GM19324 (cell line): ENCODE measurements at regions not wholly inside any gene's neighbourhood (a gene's known extent, or its start where the extent isn't known, plus 50 kb on each side); places are given as distances from the start of the nearest gene placed in this dataset.

ENCODE experiments used
- ATAC-seq: cut with Tn5 transposase; IDR thresholded peaks from one replicate; pipeline ENCODE4 v1.9.1; 2021; ENCODE audit warnings: mild to moderate bottlenecking, moderate library complexity; ENCODE audit not compliant: unreplicated experiment, low FRiP score

DNA sequence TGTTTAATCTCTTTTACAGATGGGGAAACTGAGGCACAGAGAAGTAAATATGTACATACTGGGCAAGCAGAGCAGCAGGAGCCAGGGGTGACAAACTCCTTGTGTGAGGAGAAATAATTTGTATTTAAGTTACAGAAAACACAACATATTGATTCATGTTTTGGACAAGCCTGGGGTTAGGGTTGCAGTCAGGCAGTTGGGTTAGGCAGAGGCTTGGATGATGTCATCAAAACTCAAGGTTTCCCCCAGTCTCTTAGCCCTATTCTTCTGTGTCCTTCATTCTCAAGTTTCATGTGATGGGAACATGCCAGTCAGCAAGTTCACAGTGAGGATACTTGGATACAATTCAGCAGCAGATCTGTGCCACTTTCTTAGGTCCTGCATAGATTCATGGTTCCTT lies 181.4 kb downstream of the CXCL12 start:
- ATAC-seq: no peak

DNA sequence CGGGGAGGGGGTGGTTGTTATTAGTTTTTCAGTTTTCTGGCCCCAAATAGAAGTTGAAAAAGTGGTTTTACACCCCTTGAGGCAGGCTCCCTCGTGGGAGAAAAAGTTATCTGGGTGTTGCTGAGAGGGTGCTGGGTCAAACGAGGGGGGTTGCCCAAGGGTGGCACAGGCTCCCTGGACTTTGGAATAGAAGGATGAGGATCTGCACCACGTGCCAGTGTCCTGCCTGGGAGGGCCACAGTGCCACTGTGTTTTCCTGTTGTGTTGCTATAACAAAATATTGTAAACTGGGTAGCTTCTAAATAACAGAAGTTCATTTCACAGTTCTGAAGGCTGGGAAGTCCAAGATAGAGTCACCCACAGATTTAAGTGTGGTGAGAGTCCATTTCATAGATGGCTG lies 181.9 kb downstream of the CXCL12 start:
- no peak for ATAC-seq

DNA sequence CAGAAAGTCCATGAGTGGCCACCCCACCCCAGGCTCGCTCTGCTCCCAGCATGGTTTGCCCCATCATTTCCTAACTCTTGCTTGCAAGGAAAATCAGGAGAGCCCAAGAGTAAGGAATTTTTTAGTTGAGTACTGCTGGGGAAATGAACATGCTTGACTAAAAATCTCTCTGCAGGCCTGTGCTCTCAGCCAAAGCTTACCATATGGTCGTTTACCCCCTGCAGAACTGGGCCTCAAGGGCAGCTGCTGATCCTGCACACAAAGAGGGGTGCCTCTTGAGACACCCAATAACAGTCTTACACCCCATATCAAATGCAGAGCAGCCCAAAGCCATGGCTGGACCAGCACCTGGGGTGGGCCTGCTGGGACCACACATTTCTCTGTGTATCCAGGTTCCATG lies 183.2 kb downstream of the CXCL12 start:
- no peak for ATAC-seq

DNA sequence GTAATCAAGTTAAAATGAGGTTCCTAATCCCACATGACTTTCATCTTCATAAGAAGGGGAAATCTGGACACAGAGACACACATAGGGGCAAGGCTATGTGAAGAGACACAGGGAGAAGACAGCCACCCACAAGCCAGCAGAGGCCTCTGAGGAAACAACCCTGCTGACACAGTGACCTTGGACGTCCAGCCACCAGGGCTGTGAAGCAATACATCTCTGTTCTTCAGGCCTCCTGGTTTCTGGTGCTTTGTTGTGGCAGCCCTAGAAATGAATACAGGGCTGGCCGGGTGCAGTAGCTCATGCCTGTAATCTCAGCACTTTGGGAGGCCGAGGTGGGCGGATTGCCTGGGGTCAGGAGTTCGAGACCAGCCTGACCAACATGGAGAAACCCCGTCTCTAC lies 183.9 kb downstream of the CXCL12 start:
- no peak for ATAC-seq

DNA sequence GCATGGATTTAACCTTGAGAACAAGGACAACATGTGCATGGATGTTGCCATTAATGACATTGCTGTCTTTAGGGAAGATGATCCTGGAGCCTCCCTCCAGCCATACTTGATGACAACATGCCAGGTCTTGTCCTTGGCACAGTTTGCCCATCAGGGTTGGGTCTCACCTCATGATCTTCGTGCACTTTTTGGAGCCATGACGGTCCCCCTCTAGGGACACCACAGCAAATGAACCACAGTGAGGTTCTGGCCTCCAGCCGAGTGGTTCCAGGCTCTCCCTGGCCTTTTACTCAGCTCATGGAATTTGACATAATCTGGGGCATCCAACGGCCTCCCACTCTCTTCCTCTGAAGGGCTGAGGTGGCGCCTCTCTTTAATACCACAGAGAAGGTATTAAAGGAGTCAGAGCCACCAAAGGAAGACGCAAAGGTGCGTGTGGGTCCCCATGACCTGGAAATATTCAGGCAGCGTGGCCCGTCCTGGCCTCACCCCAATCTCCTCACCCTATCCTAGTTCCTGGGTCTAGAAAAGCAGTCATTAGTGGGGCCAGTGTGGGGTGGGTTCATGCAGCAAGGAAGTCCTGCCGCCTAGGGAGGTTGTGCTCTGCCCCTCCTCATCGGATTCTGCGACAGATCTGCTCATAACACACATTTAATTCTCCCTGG lies 184.8 kb downstream of the CXCL12 start:
- ATAC-seq: no peak

DNA sequence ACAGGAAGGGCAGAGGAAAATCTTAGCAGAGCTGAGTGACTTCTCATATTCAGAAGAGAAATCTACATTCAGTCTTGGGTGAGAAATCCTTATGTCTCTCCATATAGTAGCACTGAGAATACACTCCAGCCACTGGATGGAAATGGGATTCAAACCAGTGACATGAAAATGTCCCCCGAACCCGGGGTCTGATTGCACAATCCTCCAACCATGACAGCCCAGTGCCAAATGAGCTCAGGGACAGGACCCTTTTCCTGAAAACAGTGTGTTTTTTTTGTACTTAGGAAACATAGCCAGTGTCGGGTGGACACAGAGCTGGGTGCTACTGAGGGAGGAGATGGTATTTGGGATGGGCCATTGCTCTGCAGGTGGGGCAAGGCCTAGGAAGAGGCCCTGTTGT lies 185.6 kb downstream of the CXCL12 start:
- ATAC-seq: no peak

DNA sequence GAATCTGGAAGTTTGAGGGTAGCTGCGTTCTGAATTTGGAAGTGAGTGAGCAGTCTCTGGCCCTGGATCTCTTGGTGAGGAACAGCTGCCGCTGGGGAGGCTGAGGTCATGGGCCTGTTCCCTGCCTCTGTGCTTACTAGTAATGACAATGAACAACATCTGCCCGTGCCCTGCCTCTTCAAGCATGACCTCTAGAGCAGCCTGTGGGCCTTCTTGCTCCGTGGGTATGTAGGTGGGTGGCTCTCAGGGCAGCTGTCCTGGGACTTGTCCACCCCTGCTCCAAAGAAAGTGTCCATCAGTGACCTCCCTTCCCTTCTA lies 186.2 kb downstream of the CXCL12 start:
- ATAC-seq: no peak

DNA sequence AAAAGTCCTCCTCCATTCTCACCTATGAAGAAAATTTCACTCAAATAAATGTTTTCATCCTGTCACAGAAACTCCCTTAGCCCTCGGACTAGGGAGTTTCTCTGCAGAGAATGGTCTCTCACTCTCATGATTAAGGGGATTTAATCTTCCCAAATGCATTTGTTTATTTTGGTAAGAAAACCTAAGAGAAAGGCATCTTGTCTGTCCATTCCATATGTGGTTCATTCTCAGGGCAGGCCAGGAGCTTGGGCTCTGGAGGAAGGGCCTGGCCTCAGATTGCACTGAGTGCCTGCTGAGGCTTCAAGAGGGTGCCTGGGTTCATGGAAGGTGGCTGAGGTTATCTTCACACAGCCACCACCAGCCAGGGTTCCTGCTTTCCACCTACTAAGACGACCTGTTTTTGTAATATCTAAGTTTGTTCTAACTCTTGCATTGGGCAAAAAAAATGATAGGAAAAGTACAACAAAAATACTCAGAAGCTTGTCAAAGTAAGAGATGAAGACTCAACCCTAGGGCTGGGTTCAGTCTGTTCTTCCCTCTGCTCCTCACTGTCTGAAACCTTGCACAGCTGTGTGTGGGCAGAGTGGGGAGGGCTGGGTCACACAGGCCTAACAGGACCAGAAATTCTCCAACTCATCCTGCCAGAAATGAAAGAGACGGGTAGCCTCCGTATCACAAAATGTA lies 186.7 kb downstream of the CXCL12 start:
- no peak for ATAC-seq

DNA sequence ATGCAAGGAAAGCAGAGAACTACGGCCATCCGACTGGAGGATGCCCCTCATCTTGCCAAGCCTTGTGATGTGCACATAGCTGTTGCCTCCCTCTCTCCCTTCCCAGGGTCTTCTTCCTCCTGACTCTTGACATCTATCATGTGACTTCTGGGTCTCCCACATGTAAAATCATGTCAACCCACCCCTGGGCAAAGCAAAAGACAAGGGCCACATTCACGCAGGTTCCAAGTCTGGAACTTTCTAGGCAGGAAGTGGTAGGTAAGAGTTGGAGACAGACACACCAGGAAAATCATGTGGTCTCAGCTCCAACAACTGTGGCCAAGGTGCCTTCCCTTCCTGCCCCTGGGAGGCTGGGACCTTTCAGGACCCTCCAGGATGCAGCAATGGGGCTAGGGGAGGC lies 187.3 kb downstream of the CXCL12 start:
- ATAC-seq: no peak

DNA sequence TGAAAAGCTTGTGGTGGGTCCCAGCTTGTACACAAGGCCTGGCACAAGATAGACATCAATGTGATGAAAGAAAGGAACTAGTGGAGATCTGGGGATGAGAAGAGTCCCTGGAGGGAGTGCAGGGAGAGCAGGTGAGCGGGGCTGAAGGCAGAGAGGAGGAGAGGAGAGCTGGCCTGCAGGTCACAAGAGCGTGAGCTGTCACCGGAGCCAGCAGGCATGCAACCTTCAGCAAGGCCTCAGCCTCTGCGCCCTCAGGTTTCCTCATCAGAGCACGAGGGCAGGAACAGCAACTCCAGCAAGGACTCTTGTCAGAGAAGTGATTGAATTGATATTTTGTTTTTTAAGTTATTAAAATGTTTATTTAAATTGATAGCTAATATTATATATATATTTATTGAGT lies 188.6 kb downstream of the CXCL12 start:
- ATAC-seq: no peak

DNA sequence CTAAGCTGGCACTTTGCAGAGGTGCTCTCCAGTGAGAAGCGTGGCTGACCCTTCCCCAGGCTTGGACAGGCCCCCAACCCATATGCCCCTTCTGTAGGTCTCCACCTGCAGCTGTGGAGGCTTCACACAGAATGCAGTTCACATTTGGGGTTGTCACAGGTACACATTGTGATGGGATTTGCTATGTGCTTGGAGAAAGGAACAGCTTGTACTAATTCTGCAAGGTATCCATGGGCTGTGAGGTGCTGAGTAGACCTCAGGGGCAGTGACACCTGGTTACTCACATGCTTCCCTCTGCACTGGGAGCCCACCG lies 188.9 kb downstream of the CXCL12 start:
- no peak for ATAC-seq

DNA sequence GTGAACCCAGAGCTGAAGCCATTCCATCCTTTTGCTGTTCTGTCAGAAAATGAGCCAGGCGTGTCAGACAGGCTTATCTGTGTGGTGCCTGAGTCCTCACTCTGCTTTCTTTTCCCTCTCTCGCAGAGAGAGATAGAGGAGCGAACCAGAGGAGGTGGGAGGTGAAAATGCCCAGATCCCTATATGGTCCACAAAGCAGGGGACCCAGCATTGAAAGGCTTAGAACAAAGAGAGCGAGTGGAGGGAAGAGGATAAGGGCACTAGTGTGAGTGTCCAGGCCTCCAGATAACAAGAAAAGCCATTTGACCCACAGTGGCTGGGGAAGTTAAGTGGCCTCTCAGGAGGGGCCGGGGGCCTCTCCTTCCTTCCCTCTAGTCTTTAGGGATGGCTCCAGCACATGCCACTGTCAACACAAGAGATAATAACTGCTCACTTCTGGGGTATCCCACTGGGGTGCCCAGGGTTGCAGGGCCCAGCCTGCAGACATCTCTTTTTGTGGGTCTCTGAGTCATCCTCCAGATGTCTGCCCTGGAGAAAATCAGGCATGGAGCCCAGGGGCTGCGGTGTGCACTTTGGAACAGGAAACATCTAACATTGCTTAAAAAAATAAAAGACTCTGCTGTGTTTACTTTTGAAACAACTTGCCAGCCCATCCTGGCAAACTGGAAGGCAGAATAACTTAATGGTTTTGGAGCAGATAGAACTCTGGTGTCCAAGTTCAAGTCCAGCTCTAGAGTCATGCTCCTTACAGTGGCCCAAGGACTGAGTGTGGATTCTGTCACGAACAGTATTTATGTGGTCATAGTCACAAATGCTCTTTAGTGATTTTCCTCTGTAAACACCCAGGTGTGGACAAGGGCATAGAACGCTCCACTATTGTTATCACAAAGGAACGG lies 189.5 kb downstream of the CXCL12 start:
- ATAC-seq: no peak

DNA sequence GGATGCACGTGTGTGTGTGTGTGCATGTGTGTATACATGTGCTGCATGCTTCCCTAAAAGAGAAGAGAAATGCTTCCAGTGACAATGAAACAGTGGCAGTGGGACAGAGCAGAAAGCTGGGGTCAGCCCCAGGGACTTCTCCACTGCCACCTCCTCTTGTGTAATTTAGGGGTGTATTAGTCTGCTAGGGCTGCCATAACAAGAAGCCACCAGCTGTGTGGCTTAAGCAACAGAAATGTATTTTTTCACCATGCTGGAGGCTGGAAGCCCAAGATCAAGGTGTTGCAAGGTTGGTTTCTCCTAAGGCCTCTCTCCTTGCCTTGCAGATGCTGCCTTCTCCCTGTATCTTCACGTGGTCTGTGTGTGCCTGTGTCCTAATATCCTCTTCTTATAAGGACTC lies 190.5 kb downstream of the CXCL12 start:
- ATAC-seq: no peak

DNA sequence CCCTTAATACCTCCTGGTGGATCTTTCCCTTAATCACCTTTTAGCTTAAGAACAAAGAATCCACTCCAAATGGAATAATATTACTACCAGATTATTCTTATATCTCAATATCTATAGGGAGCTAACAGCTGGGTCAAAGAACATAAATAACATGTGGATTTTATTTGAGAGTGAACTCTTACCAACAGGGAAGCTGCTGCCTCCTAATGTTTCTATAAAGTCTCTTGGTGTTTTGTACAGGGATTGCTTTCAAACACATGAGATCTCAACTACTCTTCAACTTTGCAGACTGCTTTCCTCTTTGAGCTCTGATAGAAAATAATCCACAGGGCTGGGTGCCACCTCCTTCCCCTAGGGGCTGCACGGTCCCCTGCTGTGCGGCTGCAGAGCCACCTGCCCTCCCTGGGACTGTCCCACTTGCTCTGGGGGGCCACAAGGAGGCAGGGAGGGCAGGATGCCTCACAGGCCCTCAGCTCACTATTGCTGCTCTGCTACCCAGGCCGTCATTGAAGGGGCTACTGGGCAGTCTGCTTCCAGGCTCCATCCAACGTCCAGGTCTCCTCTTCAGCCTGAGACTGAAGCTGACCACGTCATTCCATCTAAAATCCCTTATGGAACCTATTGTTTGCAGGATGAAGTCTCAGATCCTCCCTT lies 191.2 kb downstream of the CXCL12 start:
- no peak for ATAC-seq

DNA sequence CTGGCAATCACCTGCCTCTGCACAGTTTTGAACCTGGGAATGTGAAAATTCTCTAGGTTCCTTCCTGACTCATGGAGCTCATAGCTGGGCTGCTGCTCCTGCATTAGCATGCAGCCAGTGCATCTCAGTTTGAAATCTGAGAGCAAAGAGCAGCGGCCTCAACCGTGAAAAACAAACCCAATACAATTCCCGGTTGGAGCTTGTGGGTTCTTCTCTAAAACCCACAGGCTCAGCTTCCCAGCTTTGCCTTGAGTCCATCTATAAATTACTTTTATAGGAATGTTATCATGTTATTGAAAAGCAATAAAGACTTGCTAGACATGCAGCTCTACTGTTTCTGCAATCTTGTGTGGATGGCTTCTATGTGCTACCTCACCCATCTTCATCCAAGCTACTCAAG lies 191.7 kb downstream of the CXCL12 start:
- no peak for ATAC-seq

DNA sequence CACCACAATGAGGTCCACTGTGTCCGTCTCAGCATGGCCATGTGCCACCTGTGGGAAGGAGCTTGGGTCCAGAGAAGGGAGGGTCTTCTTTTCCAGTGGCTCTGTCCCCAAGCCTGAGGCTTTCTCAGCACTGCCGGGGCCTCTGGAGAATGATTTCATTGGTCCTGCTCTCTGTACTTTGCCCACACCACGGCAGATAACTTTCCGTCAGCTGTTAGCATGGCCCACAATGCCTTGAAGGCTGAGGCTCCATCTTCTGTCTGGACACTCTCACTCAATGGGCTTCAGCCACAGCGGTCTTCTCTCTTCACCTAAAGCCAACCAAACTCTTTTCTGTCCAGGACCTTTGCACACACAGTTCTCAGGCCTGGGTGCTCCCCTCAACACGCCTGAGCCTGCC lies 192.5 kb downstream of the CXCL12 start:
- no peak for ATAC-seq

DNA sequence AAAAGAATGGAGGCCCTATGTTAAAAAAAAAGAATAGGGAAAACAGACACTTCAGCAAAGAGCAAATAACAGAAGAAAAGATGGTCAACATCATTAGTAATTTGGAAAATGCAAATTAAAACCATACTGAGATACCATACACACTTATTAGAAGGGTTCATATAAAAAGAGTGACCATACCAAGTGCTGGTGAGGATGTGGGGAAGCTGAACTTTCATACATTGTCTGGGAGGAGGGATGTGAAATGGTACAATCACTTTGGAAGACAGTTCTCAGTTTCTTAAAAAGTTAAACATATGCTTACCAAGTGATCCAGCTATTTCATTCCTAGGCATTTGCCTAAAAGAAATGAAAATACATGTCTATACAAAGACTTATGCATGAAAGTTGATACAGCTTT lies 194.4 kb downstream of the CXCL12 start:
- ATAC-seq: no peak

DNA sequence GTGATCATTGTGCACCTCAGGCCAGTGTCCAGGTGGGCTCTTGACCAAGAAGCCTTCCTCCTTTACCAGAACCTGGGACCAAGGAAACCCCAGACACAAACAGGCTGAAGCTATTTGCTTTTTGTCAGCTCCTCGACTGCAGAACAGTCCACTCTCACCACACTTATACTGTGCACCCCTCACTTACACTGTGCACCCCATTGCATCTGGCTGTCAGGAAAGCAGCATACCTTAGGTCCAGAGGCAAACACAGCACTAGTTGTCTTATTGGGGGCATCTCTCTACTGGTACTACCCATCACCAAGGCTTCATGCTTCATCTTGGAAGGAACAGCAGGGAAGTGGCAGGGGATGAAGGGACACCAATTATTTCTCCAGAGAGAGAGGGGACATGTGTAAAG lies 198.1 kb downstream of the CXCL12 start:
- ATAC-seq: no peak

DNA sequence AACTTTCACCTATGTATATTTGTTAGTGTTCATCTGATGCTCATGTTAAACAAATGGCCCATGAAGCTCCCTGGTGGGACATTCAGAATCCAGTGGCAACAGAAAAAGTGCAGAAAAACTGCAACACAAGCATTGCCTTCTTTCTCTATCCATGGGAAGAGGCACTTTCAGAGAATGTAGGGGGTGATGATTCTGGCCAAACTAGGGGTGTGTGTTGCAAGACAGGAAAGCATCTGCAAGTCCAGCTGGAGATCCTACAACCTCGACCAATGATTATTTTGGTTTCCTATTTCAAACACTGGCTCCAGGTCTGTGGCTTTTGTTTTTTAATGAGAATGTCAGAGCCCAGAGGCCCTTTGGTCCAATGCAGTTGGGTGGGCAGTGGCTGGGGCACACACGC lies 198.7 kb downstream of the CXCL12 start:
- ATAC-seq: no peak

DNA sequence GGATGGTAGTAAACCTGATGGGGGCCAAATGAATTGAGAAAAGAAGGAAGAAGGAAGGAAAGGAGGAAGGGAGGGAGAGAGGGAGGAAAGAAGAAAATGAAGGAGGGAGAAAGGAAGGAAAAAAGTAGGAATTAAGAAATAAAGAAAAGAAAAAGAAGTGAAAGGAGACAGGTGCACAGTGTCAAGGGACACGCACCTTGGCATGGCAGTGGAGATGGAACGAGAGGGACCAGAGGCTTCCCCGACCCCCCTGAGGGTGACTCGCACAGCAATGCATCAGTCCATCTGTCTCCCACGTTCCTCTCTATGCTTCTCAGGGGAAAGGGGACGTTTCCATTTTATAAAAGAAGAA lies 199.6 kb downstream of the CXCL12 start:
- no peak for ATAC-seq

DNA sequence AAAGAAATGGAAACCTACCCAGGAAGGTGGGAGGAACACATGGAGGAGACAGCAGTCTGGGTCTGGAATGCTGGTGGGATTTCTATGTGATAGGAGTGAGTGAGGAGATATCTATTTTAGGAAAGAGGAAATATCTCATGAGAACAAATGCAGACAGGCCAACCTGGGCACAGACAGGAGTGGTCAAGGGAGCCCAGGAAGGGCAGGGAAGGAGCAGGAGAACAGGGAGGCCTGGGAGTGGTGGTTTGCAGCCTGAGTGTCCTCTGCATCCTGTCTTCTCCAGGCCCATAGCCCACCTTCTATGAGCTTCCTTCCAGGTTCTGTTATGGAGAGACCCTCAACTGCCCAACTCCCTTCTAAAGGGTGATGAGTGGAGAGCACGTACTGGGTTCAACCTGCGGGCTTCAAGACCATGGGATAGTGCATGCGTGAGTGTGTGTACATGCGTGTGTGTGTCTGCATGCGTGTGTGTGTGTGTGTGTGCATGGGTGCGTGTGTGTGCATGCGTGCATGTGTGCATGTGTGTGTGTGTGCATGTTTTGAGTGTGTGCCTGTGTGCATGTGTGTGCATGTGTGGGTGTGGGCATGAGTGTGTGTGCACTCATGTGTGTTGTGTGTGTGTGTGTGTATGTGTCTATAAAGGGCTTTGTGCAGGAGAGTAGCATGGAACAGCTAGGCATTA lies 200.1 kb downstream of the CXCL12 start:
- ATAC-seq: no peak
